ENCODE measurements at regions not wholly inside any gene's neighbourhood (a gene's known extent, or its start where the extent isn't known, plus 50 kb on each side); places are given as distances from the start of the nearest gene placed in this dataset.
A peak's percentile ranks its signal among the peaks of the same experiment; 100 is the strongest.

DNA sequence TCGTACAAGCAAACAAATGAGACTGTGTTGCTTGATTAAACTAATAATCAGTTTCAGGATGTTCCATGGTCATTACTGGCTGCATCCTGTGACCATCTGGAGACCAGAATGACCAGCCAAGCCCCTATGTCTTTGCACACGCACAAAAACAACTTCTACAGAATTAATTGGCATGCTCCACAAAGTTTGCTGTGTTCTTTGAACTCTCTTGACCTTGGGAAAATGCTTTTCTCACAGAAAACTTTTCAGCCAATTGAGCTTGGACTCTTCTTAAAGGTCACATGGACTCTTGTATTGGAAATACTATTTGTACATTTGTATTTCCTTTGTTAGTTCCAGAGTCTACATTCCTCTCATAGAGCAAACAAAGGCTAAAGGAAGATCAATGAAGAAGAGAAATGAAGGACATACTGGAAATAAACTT is 147.8 kb downstream of the ARRDC3 start:
- DNase-seq, result no peak

GRCh38 chr5:91232523-91232922 is 150.6 kb downstream of the ARRDC3 start:
- no peak for DNase-seq

DNA sequence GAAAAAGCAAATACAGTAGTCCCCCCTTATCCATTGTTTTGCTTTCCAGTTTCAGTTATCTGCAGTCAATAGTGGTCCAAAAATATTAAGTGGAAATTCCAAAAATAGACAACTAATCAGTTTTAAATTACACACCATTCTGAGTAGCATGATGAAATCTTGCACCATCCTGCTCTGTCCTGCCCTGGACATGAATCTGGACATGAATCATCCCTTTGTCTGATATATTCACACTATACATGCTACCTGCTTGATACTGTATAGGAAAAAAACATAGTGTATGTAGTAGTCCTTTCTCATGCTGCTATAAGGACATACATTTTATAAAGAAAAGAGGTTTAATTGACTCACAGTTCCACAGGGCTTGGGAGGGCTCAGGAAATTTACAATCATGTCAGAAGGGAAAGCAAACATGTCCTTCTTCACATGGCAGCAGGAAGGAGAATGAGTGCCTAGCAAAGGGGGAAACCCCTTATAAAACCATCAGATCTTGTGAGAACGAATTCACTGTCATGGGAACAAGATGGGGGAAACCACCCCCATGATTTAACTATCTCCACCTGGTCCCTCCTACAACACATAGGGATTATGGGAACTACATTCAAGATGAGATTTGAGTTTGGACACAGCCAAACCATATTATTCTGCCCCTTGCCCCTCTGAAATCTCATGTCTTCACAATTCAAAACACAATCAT is 153.9 kb downstream of the ARRDC3 start:
- DNase-seq, result no peak

- DNase-seq, result no peak
Measured at GRCh38 chr5:91228188-91228587, 154.9 kb downstream of the ARRDC3 start.

- peak; percentile 66 for DNase-seq
Measured at GRCh38 chr5:91225848-91226686, 157.1 kb downstream of the ARRDC3 start.

GRCh38 chr5:91224969-91225368 is 158.1 kb downstream of the ARRDC3 start:
- no peak for DNase-seq

DNA sequence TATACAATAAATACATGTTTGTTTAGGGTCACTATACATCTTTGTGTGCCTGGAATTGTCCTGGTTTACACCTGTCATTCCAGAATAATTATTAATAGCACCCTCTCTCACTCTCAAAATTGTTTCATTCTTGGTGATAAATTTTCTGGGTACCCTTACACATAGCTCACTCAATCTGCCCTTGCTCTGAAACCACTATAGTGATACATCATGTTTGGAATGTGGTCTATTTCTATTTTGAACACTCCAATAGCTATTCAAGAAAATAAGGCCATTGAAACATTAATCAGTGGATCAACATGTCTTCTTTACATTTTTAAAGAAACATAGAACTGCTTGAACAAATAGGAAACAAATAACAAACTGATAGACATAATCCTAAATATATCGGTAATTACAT is 158.7 kb downstream of the ARRDC3 start:
- no peak for DNase-seq

GRCh38 chr5:91223886-91224285 is 159.2 kb downstream of the ARRDC3 start:
- no peak for DNase-seq

DNA sequence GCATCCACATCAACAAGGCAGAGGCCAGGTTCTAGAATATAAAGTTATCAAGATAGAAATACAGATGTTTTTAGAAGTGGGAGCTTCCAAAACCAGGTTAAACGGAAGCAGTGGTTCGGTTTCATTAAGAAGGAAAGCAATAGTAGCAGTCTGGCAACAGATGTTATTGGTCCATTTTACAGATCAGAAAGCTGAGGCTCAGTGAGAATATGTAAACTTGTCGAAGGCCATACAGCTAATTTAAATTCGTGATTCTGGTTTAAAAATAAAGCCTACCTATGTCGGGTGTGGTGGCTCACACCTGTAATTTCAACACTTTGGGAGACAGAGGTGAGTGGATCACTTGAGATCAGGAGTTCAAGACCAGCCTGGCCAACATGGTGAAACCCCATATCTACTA is 160.6 kb downstream of the ARRDC3 start:
- no peak for DNase-seq

DNA sequence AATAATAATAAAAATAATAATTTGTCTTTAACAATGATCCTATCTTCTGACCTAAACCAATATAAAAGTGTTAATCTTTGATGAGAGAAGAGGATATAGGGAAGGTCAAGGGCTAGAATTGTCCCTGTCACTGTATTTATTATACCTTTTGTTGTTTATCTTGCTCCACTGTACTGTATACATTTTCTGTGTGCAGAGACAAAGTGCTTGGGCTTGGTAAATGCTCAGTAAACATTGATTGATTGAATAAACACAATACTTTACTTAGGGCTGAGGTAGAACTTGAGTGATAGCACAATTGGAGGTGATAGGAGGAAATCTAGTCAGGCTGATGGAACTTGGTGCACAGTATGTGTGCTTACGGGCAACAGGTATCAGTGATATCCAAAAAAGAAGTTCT is 161.2 kb downstream of the ARRDC3 start:
- DNase-seq, result no peak

GRCh38 chr5:91219803-91220371 is 163.2 kb downstream of the ARRDC3 start:
- DNase-seq, result peak; percentile 51

GRCh38 chr5:91219091-91219802 is 163.9 kb downstream of the ARRDC3 start:
- no peak for DNase-seq

DNA sequence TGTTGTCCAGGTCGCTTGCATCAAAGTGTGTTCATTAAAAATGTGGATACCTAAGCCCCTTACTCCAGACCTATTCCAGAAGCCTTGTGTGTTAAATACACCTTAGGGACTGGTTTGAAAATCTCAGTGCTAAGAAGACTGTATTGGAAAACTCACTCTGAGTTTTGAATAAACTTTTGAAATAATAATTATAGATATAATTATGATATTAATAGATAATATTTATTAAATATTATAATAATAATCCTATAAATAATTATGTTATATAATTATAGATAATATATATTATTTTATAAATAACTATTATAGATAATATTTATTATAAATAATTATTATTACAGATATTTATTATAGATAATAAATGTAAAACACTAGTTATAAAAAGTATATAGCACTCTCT is 165.3 kb downstream of the ARRDC3 start:
- no peak for DNase-seq

DNA sequence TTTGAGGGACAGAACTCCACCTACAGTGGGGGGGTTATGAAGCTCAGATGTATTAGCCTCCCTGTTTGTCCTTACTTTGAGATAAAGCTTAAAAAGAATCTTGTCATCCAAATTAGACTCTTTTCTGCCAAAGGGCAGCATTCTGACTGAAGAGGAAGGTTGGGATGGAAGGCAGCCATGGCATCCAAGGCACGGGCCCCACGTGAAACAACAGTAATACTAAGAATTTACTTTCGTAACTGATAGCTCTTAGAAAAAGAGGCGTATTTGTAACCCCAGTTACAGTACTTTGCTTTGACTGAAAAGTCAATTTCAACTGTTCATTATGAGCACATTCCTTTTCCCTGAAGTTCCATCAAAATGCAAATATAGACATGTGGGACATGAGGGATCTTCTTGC is 168.5 kb downstream of the ARRDC3 start:
- DNase-seq, result no peak
